Endodermal cell (in vitro differentiated cells): ENCODE measurements at regions not wholly inside any gene's neighbourhood (a gene's known extent, or its start where the extent isn't known, plus 50 kb on each side); places are given as distances from the start of the nearest gene placed in this dataset.
"Not testable (repeated sequence)": the region's sequence is repeated elsewhere in the genome, so short reads cannot be mapped to it uniquely, and the experiment has no call there.

Source experiments
- DNase-seq: peaks from one replicate; pipeline ENCODE4 v3.0.0-alpha.2; 2017
- H3K27ac ChIP-seq: 2 replicates; pipeline ENCODE4 v1.5.1; 2013; ENCODE audit warnings: mild to moderate bottlenecking, low read depth, low read length, moderate library complexity
- H3K27me3 ChIP-seq: 2 replicates; pipeline ENCODE4 v1.6.1; 2013; ENCODE audit warnings: mild to moderate bottlenecking, low read length, moderate library complexity; ENCODE audit not compliant: insufficient read depth, control insufficient read depth, poor library complexity, severe bottlenecking
- H3K36me3 ChIP-seq: 2 replicates; pipeline ENCODE4 v1.7.0; 2013; ENCODE audit warnings: mild to moderate bottlenecking, low read length, moderate library complexity; ENCODE audit not compliant: control insufficient read depth, insufficient read depth
- H3K4me1 ChIP-seq: one replicate; pipeline ENCODE4 v1.7.0; 2013; ENCODE audit warnings: low read length; ENCODE audit not compliant: control insufficient read depth, insufficient read depth
- H3K4me3 ChIP-seq: 2 replicates; pipeline ENCODE4 v1.5.1; 2013; ENCODE audit warnings: mild to moderate bottlenecking, low read length, moderate library complexity
- H3K9ac ChIP-seq: 2 replicates; pipeline ENCODE4 v1.6.1; 2013; ENCODE audit warnings: mild to moderate bottlenecking, low read length, moderate library complexity; ENCODE audit not compliant: poor library complexity, severe bottlenecking; ENCODE audit errors: extremely low read depth
- H3K9me3 ChIP-seq: 2 replicates; pipeline ENCODE4 v1.6.1; 2013; ENCODE audit warnings: mild to moderate bottlenecking, low read length, moderate library complexity; ENCODE audit not compliant: control insufficient read depth
- H3K27ac Mint-ChIP-seq: 2 replicates; pipeline ENCODE4 v1.8.0; 2020; ENCODE audit warnings: mixed read lengths
- H3K27me3 Mint-ChIP-seq: 2 replicates; pipeline ENCODE4 v1.8.0; 2021; ENCODE audit warnings: mild to moderate bottlenecking, mixed read lengths; ENCODE audit not compliant: insufficient read depth
- H3K36me3 Mint-ChIP-seq: 2 replicates; pipeline ENCODE4 v1.8.0; 2020; ENCODE audit warnings: low read depth, mixed read lengths
- H3K4me1 Mint-ChIP-seq: 2 replicates; pipeline ENCODE4 v1.8.0; 2020; ENCODE audit warnings: mixed read lengths
- H3K4me3 Mint-ChIP-seq: 2 replicates; pipeline ENCODE4 v1.8.0; 2020; ENCODE audit warnings: mild to moderate bottlenecking, moderate library complexity, mixed read lengths
- H3K9me3 Mint-ChIP-seq: 2 replicates; pipeline ENCODE4 v1.8.0; 2020; ENCODE audit warnings: mild to moderate bottlenecking, mixed read lengths
- CTCF ChIP-seq: fragments of 200-600 bp; sonication (generic); conservative IDR thresholded peaks from 2 replicates; pipeline ENCODE4 v1.5.0; 2021; ENCODE audit warnings: antibody characterized with exemption, mild to moderate bottlenecking
- WGBS, 2 experiments: methylation state at CpG; one replicate each; pipeline versions ENCODE4 v1.1.5 to v1.1.7; 2013; ENCODE audit warnings: missing lambda C conversion rate in 2 of 2, mixed read lengths in 1 of 2; ENCODE audit not compliant: insufficient coverage in 1 of 2, insufficient read length in 1 of 2; 5-methylcytosine and 5-hydroxymethylcytosine counted together

- Histone ChIP-seq H3K27me3 (no peaks in the 10 kb centered on the region), H3K9me3 (peaks cover 38% of the 10 kb centered on the region), H3K27ac (no peak overlapping the region), H3K9ac (no peak overlapping the region), H3K4me3 (no peak overlapping the region), H3K36me3 (no peaks in the 10 kb centered on the region), H3K4me1 (no peaks in the 10 kb centered on the region)
- Mint-ChIP-seq H3K4me3 (no peak overlapping the region), H3K27ac (no peak overlapping the region), H3K9me3 (peaks cover 76% of the 10 kb centered on the region), H3K4me1 (no peaks in the 10 kb centered on the region), H3K36me3 (no peaks in the 10 kb centered on the region), H3K27me3 (no peaks in the 10 kb centered on the region)
- DNase-seq = no peak
- no peak for TF ChIP-seq CTCF
Observed at GRCh38 chr14:106003351-106003750, 477.0 kb downstream of the TMEM121 start.

- peaks cover 75% of the 10 kb centered on the region for H3K9me3 Mint-ChIP-seq
- not testable (repeated sequence) for H3K27ac ChIP-seq, H3K27me3 ChIP-seq, H3K9ac ChIP-seq, DNase-seq, H3K4me1 ChIP-seq, H3K4me3 Mint-ChIP-seq, H3K4me1 Mint-ChIP-seq, H3K4me3 ChIP-seq, H3K36me3 ChIP-seq, H3K36me3 Mint-ChIP-seq, H3K27me3 Mint-ChIP-seq, H3K27ac Mint-ChIP-seq
- peaks cover 36% of the 10 kb centered on the region for H3K9me3 ChIP-seq
- WGBS, 2 experiments = 71 to 81% methylated on average over 4 to 8 of the region's 10 CpGs
Observed at GRCh38 chr14:106004937-106005795, 478.8 kb downstream of the TMEM121 start.

GRCh38 chr14:106006043-106006442 is 479.7 kb downstream of the TMEM121 start:
- not testable (repeated sequence) for H3K27me3 ChIP-seq, H3K4me1 ChIP-seq, DNase-seq, H3K4me3 ChIP-seq, H3K4me3 Mint-ChIP-seq, H3K4me1 Mint-ChIP-seq, H3K27ac ChIP-seq, H3K27me3 Mint-ChIP-seq, H3K9ac ChIP-seq, H3K27ac Mint-ChIP-seq, H3K36me3 ChIP-seq, H3K36me3 Mint-ChIP-seq
- peaks cover 34% of the 10 kb centered on the region for H3K9me3 ChIP-seq
- WGBS, 2 experiments = 0 to 20% methylated on average over 2 to 4 of the region's 8 CpGs
- H3K9me3 Mint-ChIP-seq = peaks cover 83% of the 10 kb centered on the region

GRCh38 chr14:106006716-106007115 is 480.3 kb downstream of the TMEM121 start:
- H3K27me3 Mint-ChIP-seq, H3K9ac ChIP-seq, DNase-seq, H3K4me1 ChIP-seq, H3K4me3 ChIP-seq, H3K27me3 ChIP-seq, H3K4me3 Mint-ChIP-seq, H3K36me3 Mint-ChIP-seq, H3K27ac ChIP-seq, H3K27ac Mint-ChIP-seq, H3K4me1 Mint-ChIP-seq, H3K36me3 ChIP-seq: not testable (repeated sequence)
- peaks cover 28% of the 10 kb centered on the region for H3K9me3 ChIP-seq
- WGBS, 2 experiments = 76 to 93% methylated on average over 5 to 10 of the region's 10 CpGs
- peaks cover 85% of the 10 kb centered on the region for H3K9me3 Mint-ChIP-seq
